IPS-NIHi7 (cell line): ENCODE measurements at regions not wholly inside any gene's neighbourhood (a gene's known extent, or its start where the extent isn't known, plus 50 kb on each side); places are given as distances from the start of the nearest gene placed in this dataset.
A peak's percentile ranks its signal among the peaks of the same experiment; 100 is the strongest.

Experiments
- DNase-seq: peaks from one replicate; pipeline ENCODE4 v3.0.0; 2012; ENCODE audit warnings: mixed read lengths; ENCODE audit errors: extremely low spot score

- DNase-seq: no peak
Measured at GRCh38 chr21:19830446-19830845, 1167.8 kb upstream of the NCAM2 start.

- no peak for DNase-seq
Measured at GRCh38 chr21:19832551-19832950, 1165.7 kb upstream of the NCAM2 start.

GRCh38 chr21:19833082-19833481, 1165.1 kb upstream of the NCAM2 start:
- DNase-seq: no peak

GRCh38 chr21:19842601-19843000, 1155.6 kb upstream of the NCAM2 start:
- DNase-seq: no peak

- DNase-seq: no peak
Measured at GRCh38 chr21:19844334-19844733, 1153.9 kb upstream of the NCAM2 start.

- no peak for DNase-seq
Measured at GRCh38 chr21:19850157-19850556, 1148.1 kb upstream of the NCAM2 start.

- no peak for DNase-seq
Measured at GRCh38 chr21:19853061-19853460, 1145.1 kb upstream of the NCAM2 start.

- DNase-seq: peak; percentile 15
Measured at GRCh38 chr21:19853709-19854575, 1144.3 kb upstream of the NCAM2 start.

- DNase-seq: no peak
Measured at GRCh38 chr21:19855522-19855921, 1142.7 kb upstream of the NCAM2 start.

- no peak for DNase-seq
Measured at GRCh38 chr21:19864476-19864875, 1133.7 kb upstream of the NCAM2 start.

- DNase-seq: no peak
Measured at GRCh38 chr21:19870682-19871081, 1127.5 kb upstream of the NCAM2 start.

- no peak for DNase-seq
Measured at GRCh38 chr21:19874521-19874920, 1123.7 kb upstream of the NCAM2 start.

- no peak for DNase-seq
Measured at GRCh38 chr21:19878133-19878532, 1120.1 kb upstream of the NCAM2 start.

- DNase-seq: no peak
Measured at GRCh38 chr21:19899645-19900044, 1098.6 kb upstream of the NCAM2 start.

GRCh38 chr21:19900149-19900548, 1098.1 kb upstream of the NCAM2 start:
- no peak for DNase-seq

GRCh38 chr21:19908390-19908789, 1089.8 kb upstream of the NCAM2 start:
- no peak for DNase-seq

- DNase-seq: no peak
Measured at GRCh38 chr21:19914028-19914427, 1084.2 kb upstream of the NCAM2 start.

GRCh38 chr21:19921211-19921610, 1077.0 kb upstream of the NCAM2 start:
- DNase-seq: no peak

GRCh38 chr21:19922122-19922521, 1076.1 kb upstream of the NCAM2 start:
- DNase-seq: no peak

- DNase-seq: no peak
Measured at GRCh38 chr21:19935467-19935866, 1062.7 kb upstream of the NCAM2 start.

- DNase-seq: no peak
Measured at GRCh38 chr21:19937619-19938018, 1060.6 kb upstream of the NCAM2 start.

- DNase-seq: no peak
Measured at GRCh38 chr21:19941626-19942025, 1056.6 kb upstream of the NCAM2 start.

GRCh38 chr21:19950347-19950746, 1047.9 kb upstream of the NCAM2 start:
- no peak for DNase-seq

- DNase-seq: no peak
Measured at GRCh38 chr21:19969156-19969555, 1029.1 kb upstream of the NCAM2 start.
